Natural killer cell (primary cell): ENCODE measurements at regions not wholly inside any gene's neighbourhood (a gene's known extent, or its start where the extent isn't known, plus 50 kb on each side); places are given as distances from the start of the nearest gene placed in this dataset.

Source experiments
- ATAC-seq, 3 donors: fragments of 150-1000 bp in 2 of 3; fragments of 200-7000 bp in 1 of 3; cut with Tn5 transposase; 1 replicate in 1 of 3; 2 replicates in 2 of 3; pipeline ENCODE4 v1.10.0; 2021; ENCODE audit warnings: mild to moderate bottlenecking in 2 of 3, moderate library complexity in 2 of 3
- DNase-seq, 2 donors: peaks; one replicate each; pipeline versions ENCODE4 v3.0.0 to v3.0.0-alpha.2; 2013 to 2021; ENCODE audit warnings: mixed read lengths in 1 of 2
- H3K27ac ChIP-seq: one replicate; pipeline ENCODE4 v1.5.1; 2013; ENCODE audit warnings: mild to moderate bottlenecking, low read length
- H3K27me3 ChIP-seq: one replicate; pipeline ENCODE4 v1.6.1; 2013; ENCODE audit warnings: low read length; ENCODE audit not compliant: control insufficient read depth, insufficient read depth
- H3K36me3 ChIP-seq: one replicate; pipeline ENCODE4 v1.6.1; 2013; ENCODE audit warnings: low read length; ENCODE audit not compliant: control insufficient read depth, insufficient read depth
- H3K4me1 ChIP-seq: one replicate; pipeline ENCODE4 v1.6.1; 2013; ENCODE audit warnings: low read length; ENCODE audit not compliant: control insufficient read depth, insufficient read depth
- H3K4me3 ChIP-seq: one replicate; pipeline ENCODE4 v1.5.1; 2013; ENCODE audit warnings: low read length
- H3K9me3 ChIP-seq: one replicate; pipeline ENCODE4 v1.6.1; 2013; ENCODE audit warnings: low read length; ENCODE audit not compliant: control insufficient read depth, insufficient read depth
- H3K27ac Mint-ChIP-seq, 2 donors: one replicate each; pipeline ENCODE4 v1.8.0; 2022; ENCODE audit warnings: mild to moderate bottlenecking in 2 of 2, mixed read lengths in 2 of 2, moderate library complexity in 1 of 2
- H3K27me3 Mint-ChIP-seq, 2 donors: one replicate each; pipeline ENCODE4 v1.8.0; 2022; ENCODE audit warnings: low read depth in 2 of 2, mixed read lengths in 2 of 2
- H3K36me3 Mint-ChIP-seq: one replicate; pipeline ENCODE4 v1.8.0; 2022; ENCODE audit warnings: mixed read lengths
- H3K4me1 Mint-ChIP-seq, 2 donors: one replicate each; pipeline ENCODE4 v1.8.0; 2022; ENCODE audit warnings: mixed read lengths in 2 of 2
- H3K4me3 Mint-ChIP-seq: one replicate; pipeline ENCODE4 v1.8.0; 2022; ENCODE audit warnings: mild to moderate bottlenecking, moderate library complexity, mixed read lengths
- H3K9me3 Mint-ChIP-seq, 2 donors: one replicate each; pipeline ENCODE4 v1.8.0; 2022; ENCODE audit warnings: mixed read lengths in 2 of 2
- CTCF ChIP-seq: fragments of 200-600 bp; IDR thresholded peaks from one replicate; pipeline ENCODE4 v1.8.0; 2022; ENCODE audit warnings: antibody characterized with exemption
- WGBS: methylation state at CpG from one replicate; pipeline ENCODE4 v1.1.7; 2013; ENCODE audit warnings: missing lambda C conversion rate; ENCODE audit not compliant: insufficient coverage; 5-methylcytosine and 5-hydroxymethylcytosine counted together
- intact Hi-C: fragments of 100-400 bp; cut with micrococcal nuclease; formaldehyde crosslinking; loops from one replicate; pipeline ENCODE4 v1.14.2; 2022

- 88% methylated on average over 7 of the region's 7 CpGs for WGBS
- no peaks in the 10 kb centered on the region for H3K4me1 Mint-ChIP-seq
- Histone ChIP-seq H3K9me3 (no peaks in the 10 kb centered on the region), H3K4me3 (no peak overlapping the region), H3K27ac (no peak overlapping the region), H3K36me3 (no peaks in the 10 kb centered on the region), H3K27me3 (no peaks in the 10 kb centered on the region), H3K4me1 (no peaks in the 10 kb centered on the region)
- no peak for TF ChIP-seq CTCF
- no peak overlapping the region for H3K4me3 Mint-ChIP-seq
- ATAC-seq: no peak
- DNase-seq: no peak
- H3K36me3 Mint-ChIP-seq: no peaks in the 10 kb centered on the region
- H3K27ac Mint-ChIP-seq: no peak overlapping the region
- intact Hi-C loops: no loop called here
- peaks cover under 1 to 3% of the 10 kb centered on the region in 2 donors for H3K27me3 Mint-ChIP-seq
- no peaks in the 10 kb centered on the region for H3K9me3 Mint-ChIP-seq
Measured at GRCh38 chr3:193021506-193022010, 103.9 kb upstream of the MB21D2 start.

- H3K4me3 ChIP-seq: no peak overlapping the region
- no peaks in the 10 kb centered on the region for H3K27me3 ChIP-seq
- 75% methylated on average over 1 of the region's 1 CpG for WGBS
- no peaks in the 10 kb centered on the region for H3K9me3 ChIP-seq
- no peak overlapping the region for H3K27ac ChIP-seq
- no peak for TF ChIP-seq CTCF
- H3K27ac Mint-ChIP-seq: no peak overlapping the region
- H3K36me3 ChIP-seq: no peaks in the 10 kb centered on the region
- ATAC-seq: no peak
- H3K36me3 Mint-ChIP-seq: no peaks in the 10 kb centered on the region
- H3K4me1 ChIP-seq: no peaks in the 10 kb centered on the region
- H3K9me3 Mint-ChIP-seq: no peaks in the 10 kb centered on the region
- H3K27me3 Mint-ChIP-seq: no peaks in the 10 kb centered on the region
- intact Hi-C loops: no loop called here
- H3K4me3 Mint-ChIP-seq: no peak overlapping the region
- DNase-seq: no peak
- no peaks in the 10 kb centered on the region for H3K4me1 Mint-ChIP-seq
Measured at GRCh38 chr3:193023218-193023617, 105.6 kb upstream of the MB21D2 start.

GRCh38 chr3:193028258-193028657 is 110.6 kb upstream of the MB21D2 start:
- Histone ChIP-seq H3K27ac (no peak overlapping the region), H3K36me3 (no peaks in the 10 kb centered on the region), H3K4me1 (no peaks in the 10 kb centered on the region), H3K27me3 (no peaks in the 10 kb centered on the region), H3K4me3 (no peak overlapping the region), H3K9me3 (no peaks in the 10 kb centered on the region)
- ATAC-seq (no peak), DNase-seq (no peak)
- TF ChIP-seq CTCF: no peak
- Mint-ChIP-seq H3K4me3 (no peak overlapping the region), H3K9me3 (no peaks in the 10 kb centered on the region), H3K36me3 (no peaks in the 10 kb centered on the region), H3K27me3 (no peaks in the 10 kb centered on the region), H3K27ac (no peak overlapping the region), H3K4me1 (no peaks in the 10 kb centered on the region)
- 73% methylated on average over 3 of the region's 4 CpGs for WGBS
- intact Hi-C loops: no loop called here

- Mint-ChIP-seq H3K4me1 (no peaks in the 10 kb centered on the region), H3K27me3 (no peaks in the 10 kb centered on the region), H3K27ac (no peak overlapping the region), H3K36me3 (no peaks in the 10 kb centered on the region), H3K9me3 (peaks cover 0 to 3% of the 10 kb centered on the region in 2 donors), H3K4me3 (no peak overlapping the region)
- ATAC-seq: no peak
- intact Hi-C loops: no loop called here
- H3K9me3 ChIP-seq: no peaks in the 10 kb centered on the region
- no peaks in the 10 kb centered on the region for H3K4me1 ChIP-seq
- H3K27ac ChIP-seq: no peak overlapping the region
- no peak overlapping the region for H3K4me3 ChIP-seq
- H3K27me3 ChIP-seq: no peaks in the 10 kb centered on the region
- DNase-seq: no peak
- WGBS: 0% methylated on average over 1 of the region's 2 CpGs
- no peak for TF ChIP-seq CTCF
- H3K36me3 ChIP-seq: no peaks in the 10 kb centered on the region
Measured at GRCh38 chr3:193029800-193030199, 112.1 kb upstream of the MB21D2 start.
